SU-DHL-6 (cell line): ENCODE measurements at regions not wholly inside any gene's neighbourhood (a gene's known extent, or its start where the extent isn't known, plus 50 kb on each side); places are given as distances from the start of the nearest gene placed in this dataset.

ENCODE experiments used
- H2AFZ ChIP-seq: fragments of 200-600 bp; sonication (generic); 2 replicates; pipeline ENCODE4 v1.6.1; 2014; ENCODE audit warnings: low read depth, mild to moderate bottlenecking, moderate library complexity, mixed read lengths, antibody characterized with exemption, low read length; ENCODE audit not compliant: severe bottlenecking
- H3F3A ChIP-seq: fragments of 200-600 bp; shearing (Covaris generic); 2 replicates; pipeline ENCODE4 v1.6.0; 2016; ENCODE audit warnings: antibody characterized with exemption, mild to moderate bottlenecking; ENCODE audit not compliant: insufficient read depth
- H3K27ac ChIP-seq: fragments of 200-600 bp; sonication (generic); 2 replicates; pipeline ENCODE4 v1.5.1; 2016; ENCODE audit warnings: low read depth, mild to moderate bottlenecking, low read length, moderate library complexity, mixed read lengths
- H3K27me3 ChIP-seq: fragments of 200-600 bp; sonication (generic), shearing (Covaris generic); 2 replicates; pipeline ENCODE4 v1.6.0; 2014; ENCODE audit warnings: mild to moderate bottlenecking, low read length
- H3K36me3 ChIP-seq: fragments of 200-600 bp; sonication (generic); 2 replicates; pipeline ENCODE4 v1.6.1; 2014; ENCODE audit warnings: mild to moderate bottlenecking, low read length, mixed read lengths
- H3K4me2 ChIP-seq: fragments of 300-600, 200-600 bp; shearing (Covaris generic), sonication (generic); 2 replicates; pipeline ENCODE4 v1.6.0; 2014; ENCODE audit warnings: low read length, low read depth, mild to moderate bottlenecking; ENCODE audit not compliant: poor library complexity, severe bottlenecking
- H3K4me3 ChIP-seq: fragments of 200-600 bp; sonication (generic); 2 replicates; pipeline ENCODE4 v1.5.1; 2014; ENCODE audit warnings: antibody characterized with exemption, low read length, mild to moderate bottlenecking, mixed read lengths; ENCODE audit not compliant: insufficient read depth, poor library complexity, severe bottlenecking
- H3K79me2 ChIP-seq: fragments of 200-600 bp; sonication (generic); 2 replicates; pipeline ENCODE4 v1.6.1; 2014; ENCODE audit warnings: mild to moderate bottlenecking, low read length, moderate library complexity; ENCODE audit not compliant: insufficient read depth
- H3K9ac ChIP-seq: fragments of 200-600 bp; sonication (generic); 2 replicates; pipeline ENCODE4 v1.7.0; 2014; ENCODE audit warnings: mild to moderate bottlenecking, low read length
- H3K9me2 ChIP-seq: fragments of 200-600 bp; sonication (generic); replicated peaks from 2 replicates; pipeline ENCODE4 v1.6.1; 2014; ENCODE audit warnings: low read length; ENCODE audit not compliant: insufficient read depth
- H3K9me3 ChIP-seq: fragments of 200-600 bp; sonication (generic); 2 replicates; pipeline ENCODE4 v1.6.1; 2014; ENCODE audit warnings: low read length, mixed read lengths; ENCODE audit not compliant: insufficient read depth
- H4K20me1 ChIP-seq: fragments of 200-600 bp; sonication (generic); 2 replicates; pipeline ENCODE4 v1.6.1; 2014; ENCODE audit warnings: low read depth, mild to moderate bottlenecking, antibody characterized with exemption, low read length, moderate library complexity, mixed read lengths
- CTCF ChIP-seq: fragments of 200-600 bp; sonication (generic); IDR thresholded peaks from one replicate; pipeline ENCODE4 v1.5.1; 2017; ENCODE audit warnings: antibody characterized with exemption, mild to moderate bottlenecking, low read length, moderate library complexity; ENCODE audit not compliant: insufficient read depth, poor library complexity, severe bottlenecking
- EZH2phosphoT487 ChIP-seq: fragments of 200-600 bp; sonication (generic), shearing (Covaris generic); conservative IDR thresholded peaks from 2 replicates; pipeline ENCODE4 v1.6.1; 2018; ENCODE audit warnings: mild to moderate bottlenecking, antibody characterized with exemption, low read length, moderate library complexity, mixed read lengths

GRCh38 chr6:6880745-6881437 lies 226.9 kb upstream of the RREB1 start:
- Histone ChIP-seq H3K79me2 (no peaks in the 10 kb centered on the region), H3K9ac (no peak overlapping the region), H3K27ac (no peak overlapping the region), H3K9me3 (no peaks in the 10 kb centered on the region), H3K4me2 (no peak overlapping the region), H3F3A (no peaks in the 10 kb centered on the region), H3K36me3 (no peaks in the 10 kb centered on the region), H4K20me1 (no peaks in the 10 kb centered on the region), H2AFZ (no peak overlapping the region), H3K4me3 (no peak overlapping the region), H3K9me2 (no peaks in the 10 kb centered on the region), H3K27me3 (no peaks in the 10 kb centered on the region)
- TF ChIP-seq EZH2phosphoT487, result no peak
- no peak for TF ChIP-seq CTCF

GRCh38 chr6:6881438-6882225 lies 226.1 kb upstream of the RREB1 start:
- Histone ChIP-seq H3K9ac (no peak overlapping the region), H3K36me3 (no peaks in the 10 kb centered on the region), H3F3A (no peaks in the 10 kb centered on the region), H4K20me1 (no peaks in the 10 kb centered on the region), H2AFZ (no peak overlapping the region), H3K27ac (no peak overlapping the region), H3K27me3 (no peaks in the 10 kb centered on the region), H3K9me3 (no peaks in the 10 kb centered on the region), H3K4me2 (no peak overlapping the region), H3K9me2 (no peaks in the 10 kb centered on the region), H3K4me3 (no peak overlapping the region), H3K79me2 (no peaks in the 10 kb centered on the region)
- TF ChIP-seq EZH2phosphoT487 (no peak), CTCF (no peak)

GRCh38 chr6:6882592-6882991 lies 225.2 kb upstream of the RREB1 start:
- no peaks in the 10 kb centered on the region for H3K27me3 ChIP-seq
- H3K79me2 ChIP-seq, result no peaks in the 10 kb centered on the region
- H3F3A ChIP-seq, result no peaks in the 10 kb centered on the region
- H3K4me3 ChIP-seq, result no peak overlapping the region
- no peaks in the 10 kb centered on the region for H3K9me3 ChIP-seq
- no peak for TF ChIP-seq CTCF
- TF ChIP-seq EZH2phosphoT487, result no peak
- no peaks in the 10 kb centered on the region for H4K20me1 ChIP-seq
- H3K36me3 ChIP-seq, result no peaks in the 10 kb centered on the region
- H2AFZ ChIP-seq, result no peak overlapping the region
- H3K27ac ChIP-seq, result no peak overlapping the region
- no peak overlapping the region for H3K9ac ChIP-seq
- H3K4me2 ChIP-seq, result no peak overlapping the region
- no peaks in the 10 kb centered on the region for H3K9me2 ChIP-seq
